Gastrocnemius medialis (tissue), 4 donors: ENCODE measurements at regions not wholly inside any gene's neighbourhood (a gene's known extent, or its start where the extent isn't known, plus 50 kb on each side); places are given as distances from the start of the nearest gene placed in this dataset.

Source experiments
- POLR2A ChIP-seq, 2 donors: fragments of 450-650 bp; IDR thresholded peaks; one replicate each; pipeline ENCODE4 v1.6.1; 2017; ENCODE audit warnings: antibody characterized with exemption in 2 of 2, mild to moderate bottlenecking in 2 of 2, moderate library complexity in 2 of 2
- TF ChIP-seq, protein P1 (sequence below), 5 experiments: fragments of 450-650 bp in 3 of 5; fragments of 200-600 bp in 2 of 5; sonication (generic) in 2 of 5; IDR thresholded peaks in 4 of 5; conservative IDR thresholded peaks in 1 of 5; 1 replicate in 4 of 5; 2 replicates in 1 of 5; pipeline ENCODE4 v1.5.1; 2016 to 2019; ENCODE audit warnings: antibody characterized with exemption in 5 of 5, mild to moderate bottlenecking in 3 of 5, moderate library complexity in 3 of 5

DNA sequence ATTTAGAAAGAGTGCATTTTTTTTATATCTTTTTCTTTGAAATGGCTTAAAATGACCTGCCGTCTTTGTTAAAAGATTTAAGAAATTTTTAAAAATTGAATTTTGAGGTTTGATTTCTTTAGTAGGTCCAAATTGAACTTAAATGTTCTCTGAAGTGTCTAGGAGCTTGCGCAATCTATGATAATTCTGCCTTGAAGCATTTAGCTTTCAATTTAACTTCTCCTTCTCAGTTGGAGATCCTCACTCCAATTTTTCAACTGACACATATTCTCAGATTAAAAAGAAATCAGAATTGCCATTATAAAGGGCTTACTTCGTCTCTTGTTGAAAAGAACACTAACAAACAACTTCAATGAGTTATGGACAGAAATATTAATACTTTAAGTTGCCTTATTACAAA lies 273.5 kb downstream of the TMA16 start:
- TF ChIP-seq, protein P1, sequence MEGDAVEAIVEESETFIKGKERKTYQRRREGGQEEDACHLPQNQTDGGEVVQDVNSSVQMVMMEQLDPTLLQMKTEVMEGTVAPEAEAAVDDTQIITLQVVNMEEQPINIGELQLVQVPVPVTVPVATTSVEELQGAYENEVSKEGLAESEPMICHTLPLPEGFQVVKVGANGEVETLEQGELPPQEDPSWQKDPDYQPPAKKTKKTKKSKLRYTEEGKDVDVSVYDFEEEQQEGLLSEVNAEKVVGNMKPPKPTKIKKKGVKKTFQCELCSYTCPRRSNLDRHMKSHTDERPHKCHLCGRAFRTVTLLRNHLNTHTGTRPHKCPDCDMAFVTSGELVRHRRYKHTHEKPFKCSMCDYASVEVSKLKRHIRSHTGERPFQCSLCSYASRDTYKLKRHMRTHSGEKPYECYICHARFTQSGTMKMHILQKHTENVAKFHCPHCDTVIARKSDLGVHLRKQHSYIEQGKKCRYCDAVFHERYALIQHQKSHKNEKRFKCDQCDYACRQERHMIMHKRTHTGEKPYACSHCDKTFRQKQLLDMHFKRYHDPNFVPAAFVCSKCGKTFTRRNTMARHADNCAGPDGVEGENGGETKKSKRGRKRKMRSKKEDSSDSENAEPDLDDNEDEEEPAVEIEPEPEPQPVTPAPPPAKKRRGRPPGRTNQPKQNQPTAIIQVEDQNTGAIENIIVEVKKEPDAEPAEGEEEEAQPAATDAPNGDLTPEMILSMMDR (IDR thresholded peaks at IDR 0.05 in 4 of 5, conservative IDR thresholded peaks at IDR 0.05 in 1 of 5), result no peak
- no peak for TF ChIP-seq POLR2A (IDR thresholded peaks at IDR 0.05)
